ENCODE measurements at regions not wholly inside any gene's neighbourhood (a gene's known extent, or its start where the extent isn't known, plus 50 kb on each side); places are given as distances from the start of the nearest gene placed in this dataset.
"Not testable (repeated sequence)": the region's sequence is repeated elsewhere in the genome, so short reads cannot be mapped to it uniquely, and the experiment has no call there.

- DNase-seq (ENCODE audit: low read depth in 2 of 2): no peak
These were observed 143.2 kb upstream of the MEOX2 start for GRCh38 chr7:15829691-15830090.

- DNase-seq (ENCODE audit: low read depth in 2 of 2): no peak
These were observed 142.4 kb upstream of the MEOX2 start for GRCh38 chr7:15828881-15829280.

GRCh38 chr7:15821484-15822427 lies 135.3 kb upstream of the MEOX2 start:
- DNase-seq (ENCODE audit: low read depth in 2 of 2): no peak

- DNase-seq (ENCODE audit: low read depth in 2 of 2): no peak
These were observed 133.8 kb upstream of the MEOX2 start for GRCh38 chr7:15820319-15820718.

- DNase-seq (ENCODE audit: low read depth in 2 of 2): no peak
These were observed 130.4 kb upstream of the MEOX2 start for GRCh38 chr7:15816835-15817426.

GRCh38 chr7:15813448-15813847 lies 127.0 kb upstream of the MEOX2 start:
- DNase-seq (ENCODE audit: low read depth in 2 of 2): no peak

- not testable (repeated sequence) for DNase-seq (ENCODE audit: low read depth in 2 of 2)
These were observed 123.9 kb upstream of the MEOX2 start for GRCh38 chr7:15810383-15810782.

GRCh38 chr7:15809936-15810335 lies 123.5 kb upstream of the MEOX2 start:
- not testable (repeated sequence) for DNase-seq (ENCODE audit: low read depth in 2 of 2)

GRCh38 chr7:15805891-15806290 lies 119.4 kb upstream of the MEOX2 start:
- DNase-seq (ENCODE audit: low read depth in 2 of 2): no peak

GRCh38 chr7:15802425-15802824 lies 115.9 kb upstream of the MEOX2 start:
- DNase-seq (ENCODE audit: low read depth in 2 of 2): peak in 1 of 2 donors; percentile 2

GRCh38 chr7:15801551-15801950 lies 115.1 kb upstream of the MEOX2 start:
- peak; percentile 45 to 76 for DNase-seq (ENCODE audit: low read depth in 2 of 2)

GRCh38 chr7:15801041-15801440 lies 114.6 kb upstream of the MEOX2 start:
- DNase-seq (ENCODE audit: low read depth in 2 of 2): no peak

GRCh38 chr7:15798081-15798480 lies 111.6 kb upstream of the MEOX2 start:
- DNase-seq (ENCODE audit: low read depth in 2 of 2): no peak

GRCh38 chr7:15795393-15795792 lies 108.9 kb upstream of the MEOX2 start:
- DNase-seq (ENCODE audit: low read depth in 2 of 2): no peak

GRCh38 chr7:15794801-15795200 lies 108.3 kb upstream of the MEOX2 start:
- DNase-seq (ENCODE audit: low read depth in 2 of 2): no peak

GRCh38 chr7:15784694-15785030 lies 98.2 kb upstream of the MEOX2 start:
- DNase-seq (ENCODE audit: low read depth in 2 of 2): no peak

GRCh38 chr7:15783987-15784693 lies 97.7 kb upstream of the MEOX2 start:
- no peak for DNase-seq (ENCODE audit: low read depth in 2 of 2)

GRCh38 chr7:15782656-15783055 lies 96.2 kb upstream of the MEOX2 start:
- no peak for DNase-seq (ENCODE audit: low read depth in 2 of 2)

GRCh38 chr7:15781944-15782343 lies 95.5 kb upstream of the MEOX2 start:
- no peak for DNase-seq (ENCODE audit: low read depth in 2 of 2)

- DNase-seq (ENCODE audit: low read depth in 2 of 2): peak; percentile 82 to 89
These were observed 93.8 kb upstream of the MEOX2 start for GRCh38 chr7:15780271-15780670.

- DNase-seq (ENCODE audit: low read depth in 2 of 2): peak in 1 of 2 donors; percentile 23
These were observed 91.7 kb upstream of the MEOX2 start for GRCh38 chr7:15778191-15778590.

- peak; percentile 72 to 93 for DNase-seq (ENCODE audit: low read depth in 2 of 2)
These were observed 79.3 kb upstream of the MEOX2 start for GRCh38 chr7:15765753-15766152.
